ENCODE measurements at regions not wholly inside any gene's neighbourhood (a gene's known extent, or its start where the extent isn't known, plus 50 kb on each side); places are given as distances from the start of the nearest gene placed in this dataset.

- Histone ChIP-seq H3K27ac (ENCODE audit: low read depth, low read length) (no peak overlapping the region), H3K4me1 (ENCODE audit: control insufficient read depth in 1 of 2, insufficient read depth in 2 of 2, low read length in 2 of 2) (no peaks in the 10 kb centered on the region), H3K9me3 (ENCODE audit: control insufficient read depth in 1 of 2, insufficient read depth in 1 of 2, low read depth in 1 of 2, low read length in 2 of 2) (no peaks in the 10 kb centered on the region), H4K20me1 (ENCODE audit: insufficient read depth) (no peaks in the 10 kb centered on the region), H3K36me3 (ENCODE audit: control insufficient read depth in 1 of 2, insufficient read depth in 2 of 2, low read length in 2 of 2) (no peaks in the 10 kb centered on the region; a peak in 1 of 4 replicates), H3K9me2 (ENCODE audit: insufficient read depth) (no peaks in the 10 kb centered on the region), H3K9ac (ENCODE audit: low read length) (no peak overlapping the region), H3K4me2 (ENCODE audit: low read length) (no peak overlapping the region), H3K27me3 (ENCODE audit: insufficient read depth, low read length) (no peaks in the 10 kb centered on the region), H3K4me3 (replicated peaks in 1 of 2; ENCODE audit: low read depth in 1 of 2, low read length in 2 of 2) (no peak overlapping the region), H3K79me2 (ENCODE audit: insufficient read depth, low read length) (no peaks in the 10 kb centered on the region), H2AFZ (ENCODE audit: low read depth, low read length, poor library complexity, severe bottlenecking) (no peak overlapping the region)
- ChIA-PET RAD21 (ENCODE audit: low non-redundant PET in 1 of 2, low total read pairs in 2 of 2, uncharacterized antibody in 2 of 2, unreplicated experiment in 2 of 2) (no interaction called here), POLR2A (no interaction called here), CTCF (no interaction called here)
- no peak for TF ChIP-seq CTCF (IDR thresholded peaks at IDR 0.05 in 2 of 3, conservative IDR thresholded peaks at IDR 0.05 in 1 of 3; ENCODE audit: borderline replicate concordance in 1 of 3, insufficient read depth in 1 of 3, low read depth in 2 of 3, low read length in 2 of 3)
- no peak for TF ChIP-seq POLR2AphosphoS5 (IDR thresholded peaks at IDR 0.05; ENCODE audit: low read depth, low read length)
- no peak for TF ChIP-seq TCF7L2 (IDR thresholded peaks at IDR 0.05; ENCODE audit: borderline replicate concordance, extremely low read depth, insufficient read depth, insufficient read length)
- TF ChIP-seq ZFX (IDR thresholded peaks at IDR 0.05), result no peak
- TF ChIP-seq MAX (IDR thresholded peaks at IDR 0.05), result no peak
- TF ChIP-seq ZBTB33 (IDR thresholded peaks at IDR 0.05; ENCODE audit: extremely low read depth, insufficient replicate concordance, low read length), result no peak
- no peak for TF ChIP-seq EGR1 (IDR thresholded peaks at IDR 0.05; ENCODE audit: low read depth)
- no peak for TF ChIP-seq FOSL1 (IDR thresholded peaks at IDR 0.05; ENCODE audit: low read depth)
- TF ChIP-seq SRF (IDR thresholded peaks at IDR 0.05; ENCODE audit: low read depth), result no peak
- no peak for TF ChIP-seq REST (IDR thresholded peaks at IDR 0.05; ENCODE audit: low read depth)
- no peak for TF ChIP-seq CBX3 (IDR thresholded peaks at IDR 0.05; ENCODE audit: low read depth)
- no peak for TF ChIP-seq RAD21 (IDR thresholded peaks at IDR 0.05; ENCODE audit: low read depth)
- DNase-seq (ENCODE audit: low read depth, low spot score) (no peak), ATAC-seq (no peak)
- intact Hi-C loops (cut with micrococcal nuclease), result no loop called here
- no TSS peak for BruUV-seq (replicated peaks)
Measured at GRCh38 chr2:150417278-150417677, 70.2 kb downstream of the RND3 start.
